ENCODE measurements at regions not wholly inside any gene's neighbourhood (a gene's known extent, or its start where the extent isn't known, plus 50 kb on each side); places are given as distances from the start of the nearest gene placed in this dataset. TPM values are rescaled to one million over a fixed set of nuclear protein-coding genes. Genes with fewer than 3 reads are reported as not detected.
"Not testable (repeated sequence)": the region's sequence is repeated elsewhere in the genome, so short reads cannot be mapped to it uniquely, and the experiment has no call there.

GRCh38 chr6:119407156-119407555 lies 57.6 kb upstream of the MAN1A1 start:
- Histone ChIP-seq H3K36me3 (replicated peaks in 1 of 2; ENCODE audit: control insufficient read depth in 1 of 2, insufficient read depth in 2 of 2, low read length in 2 of 2) (no peaks in the 10 kb centered on the region), H2AFZ (ENCODE audit: insufficient read depth, low read depth, low read length, poor library complexity, severe bottlenecking) (no peak overlapping the region), H3K9ac (ENCODE audit: insufficient read depth, low read length, poor library complexity, severe bottlenecking) (no peak overlapping the region), H3K9me3 (replicated peaks in 1 of 2; ENCODE audit: control insufficient read depth in 1 of 2, insufficient read depth in 1 of 2, low read length in 2 of 2) (no peaks in the 10 kb centered on the region), H4K20me1 (ENCODE audit: insufficient read depth, low read length) (no peaks in the 10 kb centered on the region), H3K79me2 (ENCODE audit: insufficient read depth, low read length) (no peaks in the 10 kb centered on the region), H3K4me1 (ENCODE audit: control insufficient read depth in 1 of 2, insufficient read depth in 2 of 2, low read length in 2 of 2) (no peaks in the 10 kb centered on the region), H3K4me3 (replicated peaks in 1 of 3; ENCODE audit: low read depth in 2 of 3, low read length in 3 of 3) (no peak overlapping the region), H3K4me2 (replicated peaks; ENCODE audit: extremely low read depth, low read length, poor library complexity, severe bottlenecking) (no peak overlapping the region), H3K27ac (ENCODE audit: low read depth in 1 of 2, low read length in 2 of 2) (no peak overlapping the region), H3K27me3 (ENCODE audit: control insufficient read depth in 2 of 2, insufficient read depth in 2 of 2, low read length in 2 of 2) (no peaks in the 10 kb centered on the region)
- H3K36me3 Mint-ChIP-seq = no peaks in the 10 kb centered on the region
- H3K27ac Mint-ChIP-seq = no peak overlapping the region
- H3K4me3 Mint-ChIP-seq = no peak overlapping the region
- H3K9me3 Mint-ChIP-seq = peaks cover 3 to 24% (median 12%) of the 10 kb centered on the region in 7 donors
- H3K27me3 Mint-ChIP-seq (ENCODE audit: low read depth in 3 of 3) = no peaks in the 10 kb centered on the region
- no peak for TF ChIP-seq CTCF (IDR thresholded peaks at IDR 0.05)
- intact Hi-C loops (cut with micrococcal nuclease) = no loop called here
- no peak for DNase-seq
- H3K4me1 Mint-ChIP-seq = no peaks in the 10 kb centered on the region
- no CpG with 5 or more reads among the region's 4 CpGs for WGBS (ENCODE audit: insufficient coverage)

GRCh38 chr6:119405114-119405513 lies 55.6 kb upstream of the MAN1A1 start:
- H3K36me3 ChIP-seq (replicated peaks in 1 of 2; ENCODE audit: control insufficient read depth in 1 of 2, insufficient read depth in 2 of 2, low read length in 2 of 2); H3K4me3 ChIP-seq (replicated peaks in 1 of 3; ENCODE audit: low read depth in 2 of 3, low read length in 3 of 3); H3K9me3 ChIP-seq (replicated peaks in 1 of 2; ENCODE audit: control insufficient read depth in 1 of 2, insufficient read depth in 1 of 2, low read length in 2 of 2); H3K27me3 Mint-ChIP-seq (ENCODE audit: low read depth in 3 of 3); intact Hi-C loops (cut with micrococcal nuclease); H3K79me2 ChIP-seq (ENCODE audit: insufficient read depth, low read length); H3K27me3 ChIP-seq (ENCODE audit: control insufficient read depth in 2 of 2, insufficient read depth in 2 of 2, low read length in 2 of 2); H3K4me3 Mint-ChIP-seq; H3K4me1 Mint-ChIP-seq; H3K27ac Mint-ChIP-seq; H2AFZ ChIP-seq (ENCODE audit: insufficient read depth, low read depth, low read length, poor library complexity, severe bottlenecking); H4K20me1 ChIP-seq (ENCODE audit: insufficient read depth, low read length); H3K9ac ChIP-seq (ENCODE audit: insufficient read depth, low read length, poor library complexity, severe bottlenecking); H3K27ac ChIP-seq (ENCODE audit: low read depth in 1 of 2, low read length in 2 of 2); H3K36me3 Mint-ChIP-seq; H3K4me1 ChIP-seq (ENCODE audit: control insufficient read depth in 1 of 2, insufficient read depth in 2 of 2, low read length in 2 of 2); H3K4me2 ChIP-seq (replicated peaks; ENCODE audit: extremely low read depth, low read length, poor library complexity, severe bottlenecking); DNase-seq: not testable (repeated sequence)
- WGBS (ENCODE audit: insufficient coverage) = 100% methylated on average over 1 of the region's 2 CpGs
- peaks cover 9 to 37% (median 23%) of the 10 kb centered on the region in 7 donors for H3K9me3 Mint-ChIP-seq

Small RNAs in the stretch of these regions (small RNA-seq; reads per million reads assigned to genes)
- gene COX6A1P3 (ENCODE audit: insufficient read length, low read depth) (not detected), gene MIR3144 (ENCODE audit: insufficient read length, low read depth) (not detected), gene RNA5SP215 (ENCODE audit: insufficient read length, low read depth) (7.1 reads per million, percentile 64 among the genes with 10 or more reads in this experiment), gene RNU6-214P (ENCODE audit: insufficient read length, low read depth) (not detected)
